ENCODE measurements at regions not wholly inside any gene's neighbourhood (a gene's known extent, or its start where the extent isn't known, plus 50 kb on each side); places are given as distances from the start of the nearest gene placed in this dataset.

DNA sequence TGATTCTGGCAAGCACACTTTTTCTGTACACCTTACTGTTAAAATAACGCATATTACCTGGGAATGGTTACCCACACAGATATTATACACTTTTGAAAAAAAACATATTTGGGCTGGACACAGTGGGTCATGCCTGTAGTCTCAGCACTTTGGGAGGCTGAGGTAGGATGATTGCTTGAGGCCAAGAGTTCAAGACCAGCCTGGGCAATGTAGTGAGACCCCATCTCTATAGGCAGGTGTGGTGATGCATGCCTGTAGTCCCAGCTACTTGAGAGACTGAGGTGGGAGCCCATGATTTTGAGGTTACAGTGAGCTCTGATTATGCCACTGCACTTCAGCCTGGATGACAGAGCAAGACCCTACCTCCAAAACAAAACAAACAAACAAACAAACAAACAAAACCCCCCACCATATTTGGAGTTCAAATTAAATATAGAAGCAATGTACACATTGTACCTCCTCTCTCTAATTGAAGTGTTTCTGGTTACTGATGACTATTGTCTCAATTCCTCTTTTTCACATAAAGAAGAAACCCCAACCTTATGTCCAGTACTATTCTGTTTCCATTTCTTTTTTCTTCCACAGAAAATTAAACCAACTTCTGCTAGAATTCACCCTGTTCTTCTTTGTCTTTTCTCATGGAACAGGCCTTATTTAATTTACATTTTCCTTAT is 152.6 kb upstream of the UMPS start:
- TF ChIP-seq CTCF (IDR thresholded peaks at IDR 0.05; ENCODE audit: insufficient read depth, low read length) (no peak), POLR2AphosphoS5 (IDR thresholded peaks at IDR 0.05; ENCODE audit: low read depth) (no peak), REST (IDR thresholded peaks at IDR 0.05; ENCODE audit: insufficient replicate concordance, low read depth) (no peak), GABPA (IDR thresholded peaks at IDR 0.05; ENCODE audit: low read depth) (no peak), SPI1 (IDR thresholded peaks at IDR 0.05; ENCODE audit: borderline replicate concordance, low read depth) (no peak)
